NCI-H2196 (cell line): ENCODE measurements at regions not wholly inside any gene's neighbourhood (a gene's known extent, or its start where the extent isn't known, plus 50 kb on each side); places are given as distances from the start of the nearest gene placed in this dataset.

Experiments
- DNase-seq: peaks from one replicate; lab custom pipeline; 2025; ENCODE audit not compliant: unreplicated experiment; lab: John Stamatoyannopoulos, UW

DNA sequence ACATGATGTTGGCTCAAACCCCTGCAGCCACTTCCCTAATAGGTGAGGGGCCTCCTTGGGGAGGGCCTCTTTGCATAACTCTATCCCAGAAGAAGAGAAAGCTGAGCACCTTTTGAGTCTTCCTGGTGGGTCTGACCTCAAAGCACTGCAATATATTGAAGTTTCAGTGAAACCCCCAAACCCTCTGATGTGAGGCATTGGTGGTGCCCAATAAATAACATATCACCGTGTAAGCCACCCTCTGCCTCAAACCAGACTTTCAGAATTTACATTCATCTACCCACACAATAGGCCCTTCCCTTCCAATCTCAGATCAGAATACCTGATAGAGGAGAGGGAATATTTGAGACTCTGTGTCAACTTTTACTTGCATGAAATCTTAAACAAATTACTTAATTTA is 142.8 kb upstream of the STK17B start:
- no peak for DNase-seq

DNA sequence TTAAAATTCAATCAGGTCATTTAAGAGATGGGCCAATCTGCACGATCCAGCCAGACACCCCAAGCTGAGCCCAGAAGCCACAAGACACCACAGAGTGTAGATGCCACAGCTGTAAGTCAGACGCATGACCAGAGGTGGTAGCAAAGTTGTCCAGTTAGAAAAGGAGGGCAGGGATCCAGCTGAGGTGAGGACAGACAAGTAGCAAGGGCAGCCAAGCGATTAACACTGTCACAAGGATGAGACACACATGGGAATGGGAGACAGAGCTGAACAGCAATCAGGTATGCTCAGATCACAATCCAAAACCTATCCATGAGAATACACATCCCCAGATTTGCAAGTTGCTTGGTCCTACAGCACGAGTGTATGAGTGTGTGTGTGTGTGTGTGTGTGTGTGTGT is 143.4 kb upstream of the STK17B start:
- no peak for DNase-seq

DNA sequence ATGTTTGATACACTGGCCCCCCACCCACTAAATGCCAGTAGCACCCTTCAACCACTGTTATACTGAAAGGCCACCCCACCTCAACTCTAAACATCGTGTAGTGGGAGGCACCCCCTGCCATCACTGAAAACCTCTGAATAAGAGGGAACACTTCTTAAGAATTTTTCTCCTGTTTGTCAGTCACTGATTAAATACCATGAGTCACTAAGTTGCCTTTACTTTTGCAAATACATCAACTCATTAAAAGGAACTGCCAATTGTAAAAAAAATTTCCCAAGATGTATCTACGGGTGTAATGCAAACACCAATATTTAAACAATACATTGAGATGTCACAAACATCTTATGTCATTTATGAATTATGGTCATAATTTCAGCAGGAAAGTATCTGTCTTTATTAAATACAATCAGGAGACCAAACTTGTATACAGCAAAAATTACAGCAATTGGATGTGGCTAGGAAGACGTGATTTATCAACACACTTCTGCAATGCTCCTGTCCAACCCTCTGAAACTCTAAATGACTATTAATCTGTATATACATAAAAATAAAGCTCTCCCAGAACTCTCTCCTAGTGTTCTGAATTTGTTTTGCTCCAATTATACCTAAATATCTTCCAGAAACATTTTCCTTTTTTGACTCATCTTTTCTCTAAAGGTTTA is 144.1 kb upstream of the STK17B start:
- no peak for DNase-seq

DNA sequence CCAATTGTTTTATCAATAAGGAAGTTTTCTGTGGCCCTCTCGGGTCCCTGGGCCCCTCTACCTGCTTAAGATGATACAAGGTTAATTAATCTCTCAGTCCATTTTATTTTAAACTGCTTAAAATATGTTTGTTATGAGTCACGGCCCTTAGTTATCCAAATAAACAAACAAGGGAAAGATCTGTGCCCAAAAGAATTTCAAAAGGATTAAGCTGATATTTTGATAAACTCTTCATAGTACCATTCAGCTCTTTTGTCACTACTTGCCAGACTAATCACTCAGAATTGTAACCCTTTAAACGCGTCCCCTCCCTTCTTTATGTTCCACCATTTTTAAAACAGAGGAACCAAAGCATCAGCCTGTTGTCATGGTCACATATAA is 144.7 kb upstream of the STK17B start:
- no peak for DNase-seq

DNA sequence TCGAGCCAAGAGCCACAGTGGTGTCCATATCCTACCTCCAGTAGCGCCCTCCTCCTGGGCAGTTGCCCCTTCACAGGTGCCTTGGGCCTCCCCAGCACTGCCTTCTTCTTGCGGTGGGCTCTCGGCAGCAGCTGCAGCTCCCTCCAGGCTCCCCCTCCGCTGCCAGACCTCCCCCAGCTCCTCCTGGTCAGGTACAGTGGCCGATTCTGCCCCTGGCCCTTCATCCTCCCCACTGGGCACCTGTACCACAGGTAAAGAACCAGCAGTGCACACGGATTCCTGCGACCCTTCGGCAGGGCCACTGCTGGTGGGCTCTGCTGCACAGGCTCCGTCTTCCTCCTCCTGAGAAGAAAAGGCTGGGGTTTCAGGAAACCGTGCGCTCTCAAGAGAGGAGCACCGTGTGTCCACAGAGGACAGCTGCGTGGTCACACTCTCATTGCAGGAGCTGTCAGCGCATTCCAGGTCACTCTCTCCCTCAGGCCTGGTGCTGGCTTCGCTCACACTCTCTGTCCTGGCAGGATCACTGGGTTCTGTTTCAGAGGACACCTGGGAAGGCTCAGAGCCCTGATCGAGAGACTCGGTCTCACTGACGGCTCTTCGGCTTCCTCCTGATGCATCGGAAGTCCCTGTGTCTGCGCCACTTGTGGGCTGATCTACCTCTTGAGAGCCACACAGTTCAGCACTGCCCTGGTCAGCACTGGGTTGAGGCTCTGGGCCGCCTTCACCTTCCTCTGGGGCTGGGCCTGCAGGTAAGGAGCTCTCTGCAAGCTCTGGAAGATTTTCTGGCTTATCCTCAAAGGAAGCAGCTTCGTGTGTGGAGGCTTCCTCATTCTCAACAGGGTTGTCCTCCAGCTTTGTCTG is 147.4 kb upstream of the STK17B start:
- DNase-seq: no peak

DNA sequence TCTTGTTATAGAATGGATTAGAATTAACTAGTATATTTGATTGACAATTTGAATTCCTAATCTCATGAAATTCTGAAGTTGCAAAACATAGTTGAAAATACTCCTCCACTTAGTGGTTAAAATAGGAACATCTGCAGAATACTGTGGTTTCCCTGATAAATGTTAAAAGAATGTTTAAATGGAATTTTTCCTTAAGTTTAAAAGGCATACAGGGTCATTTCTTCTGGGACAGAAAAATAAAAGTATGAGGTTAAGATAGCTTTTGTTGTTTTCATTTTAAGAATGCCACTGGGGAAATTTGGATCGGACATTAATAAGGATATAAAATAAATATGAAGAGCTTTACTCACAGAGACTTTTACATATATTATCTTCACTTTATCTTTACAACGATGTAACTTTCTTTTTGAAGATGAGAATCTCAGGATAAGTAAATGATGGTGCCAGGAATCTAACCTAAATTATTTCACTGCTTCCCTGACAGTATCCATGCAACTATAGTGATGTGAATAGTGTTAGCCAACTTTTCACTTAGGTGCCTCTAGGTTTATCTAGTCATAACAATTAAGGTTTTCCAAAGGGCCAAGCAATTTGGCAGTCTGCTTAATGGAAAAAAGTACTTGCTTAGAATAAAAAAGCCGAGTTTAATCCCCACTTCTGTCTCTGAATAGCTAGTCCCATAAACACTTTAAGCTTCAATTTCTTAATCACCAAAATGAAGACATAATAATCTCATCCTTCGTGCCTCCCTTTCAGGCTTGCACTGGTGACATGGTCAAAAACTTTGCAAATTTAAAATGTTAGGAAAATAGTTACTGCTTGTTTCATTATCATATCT is 151.8 kb upstream of the STK17B start:
- DNase-seq: no peak

DNA sequence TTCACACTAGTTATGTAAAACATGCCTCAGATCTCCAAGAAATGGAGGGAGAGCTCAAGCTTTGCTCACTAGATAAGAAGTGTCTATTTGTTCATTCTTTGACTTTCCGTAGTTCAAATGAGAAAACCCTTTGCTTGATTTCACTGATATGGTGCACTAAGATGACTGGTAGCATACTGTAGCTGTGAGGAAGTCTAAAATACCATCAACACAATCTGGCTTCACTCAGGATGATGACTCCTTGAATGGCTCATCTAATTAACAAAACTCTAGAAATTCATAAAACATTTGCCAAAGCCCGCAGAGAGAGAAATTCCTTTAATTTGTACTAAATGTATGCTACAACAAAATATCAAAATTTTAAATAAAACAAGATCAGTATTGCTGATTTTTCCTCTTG is 152.8 kb upstream of the STK17B start:
- no peak for DNase-seq

DNA sequence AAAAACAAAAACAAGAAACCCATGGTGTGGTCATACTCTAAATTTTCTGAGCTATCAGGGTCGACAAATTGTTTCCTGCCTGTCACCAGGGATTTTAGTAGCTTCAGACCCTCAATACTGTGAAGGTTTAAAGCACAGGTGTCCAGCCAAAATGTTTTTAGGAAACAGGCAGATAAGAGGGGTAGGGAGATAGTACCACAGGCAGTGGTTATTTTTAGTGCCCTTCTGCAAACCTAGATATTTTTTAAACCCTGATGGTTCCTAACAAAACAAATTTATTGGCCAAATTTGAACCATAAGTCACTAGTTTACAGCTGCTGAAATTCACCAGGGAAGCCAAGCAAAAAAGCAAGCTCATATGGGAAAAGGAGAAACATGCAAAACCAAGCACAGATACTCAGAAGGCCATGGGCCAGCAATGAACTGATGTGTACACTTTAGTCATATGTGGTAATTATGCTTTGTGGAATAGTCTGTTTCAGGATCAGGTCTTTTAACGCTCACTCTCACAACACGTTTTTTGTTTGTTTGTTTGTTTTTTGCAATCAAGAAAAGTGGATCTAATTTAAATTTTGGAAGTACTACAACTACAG is 156.8 kb upstream of the STK17B start:
- no peak for DNase-seq

DNA sequence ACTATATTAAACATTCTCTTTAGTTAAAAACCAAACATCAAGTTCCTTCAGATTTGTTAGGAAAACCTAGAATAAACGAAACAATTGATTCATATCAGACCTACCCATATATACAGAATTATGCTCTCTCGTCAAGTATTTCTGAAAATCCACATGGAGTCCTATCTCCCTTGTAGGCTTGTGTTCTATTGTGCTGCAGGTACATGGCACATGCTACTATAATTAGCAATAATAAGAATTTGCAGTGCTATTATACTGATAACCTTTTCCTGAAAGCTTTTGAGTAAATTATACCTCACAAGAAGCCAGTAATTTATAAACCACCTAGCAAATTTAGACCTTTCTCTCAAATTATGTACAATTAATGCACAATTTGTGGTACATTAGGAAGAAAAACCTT is 158.6 kb upstream of the STK17B start:
- no peak for DNase-seq

DNA sequence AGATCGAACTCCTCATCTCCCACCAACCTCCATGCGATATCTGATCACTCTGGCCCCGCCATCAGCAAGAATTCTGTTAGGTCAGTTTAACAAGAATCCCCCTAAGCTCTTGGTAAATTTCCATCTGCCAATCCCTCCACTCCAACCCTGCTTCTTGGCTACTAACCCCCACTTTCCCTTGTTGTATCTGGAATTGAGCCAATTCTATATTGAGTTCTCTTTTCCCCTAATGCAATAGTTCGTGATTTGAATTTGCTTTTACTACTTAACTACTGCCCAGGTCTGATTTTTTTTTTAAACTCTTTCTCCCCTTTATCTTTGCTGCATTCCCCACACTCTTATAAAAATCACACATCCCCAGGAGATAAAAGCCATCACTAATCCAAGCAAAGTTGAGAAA is 159.3 kb upstream of the STK17B start:
- no peak for DNase-seq

DNA sequence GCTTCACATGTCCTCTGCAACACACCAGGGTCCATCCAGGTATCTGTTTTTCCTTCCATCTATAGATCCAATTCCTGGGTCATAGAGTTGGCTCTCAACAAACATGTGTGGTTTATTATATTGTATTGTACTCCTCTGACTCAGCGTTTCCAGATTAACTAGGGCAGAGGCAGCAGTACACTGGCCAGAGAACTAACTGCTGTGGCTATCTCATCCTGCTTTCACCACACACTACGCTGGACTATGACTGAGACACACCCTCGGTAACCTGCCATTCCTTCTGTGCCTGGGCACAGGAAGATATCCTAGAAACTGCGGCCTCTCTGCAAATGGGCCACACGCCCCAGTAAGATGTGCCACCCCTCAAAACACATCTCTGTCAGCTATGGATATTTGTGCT is 159.8 kb upstream of the STK17B start:
- no peak for DNase-seq

DNA sequence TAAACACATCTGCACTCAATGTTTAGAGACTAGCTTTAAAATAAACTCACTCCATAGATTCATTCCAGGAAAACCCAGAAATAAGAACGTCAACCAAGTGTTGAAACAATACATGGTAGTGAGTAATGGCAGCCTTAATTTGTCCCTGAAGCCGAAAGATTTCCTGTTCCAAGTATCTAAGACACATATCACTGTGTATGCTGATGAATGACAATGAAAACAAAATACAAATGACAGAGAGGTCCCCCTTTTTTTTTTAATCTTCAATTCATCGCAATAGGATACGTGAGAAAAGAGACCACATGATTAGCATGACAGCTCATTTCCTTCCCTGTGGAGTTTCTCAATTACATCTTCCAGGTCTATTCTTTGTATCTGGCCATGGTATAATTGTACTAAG is 160.5 kb upstream of the STK17B start:
- DNase-seq: no peak

DNA sequence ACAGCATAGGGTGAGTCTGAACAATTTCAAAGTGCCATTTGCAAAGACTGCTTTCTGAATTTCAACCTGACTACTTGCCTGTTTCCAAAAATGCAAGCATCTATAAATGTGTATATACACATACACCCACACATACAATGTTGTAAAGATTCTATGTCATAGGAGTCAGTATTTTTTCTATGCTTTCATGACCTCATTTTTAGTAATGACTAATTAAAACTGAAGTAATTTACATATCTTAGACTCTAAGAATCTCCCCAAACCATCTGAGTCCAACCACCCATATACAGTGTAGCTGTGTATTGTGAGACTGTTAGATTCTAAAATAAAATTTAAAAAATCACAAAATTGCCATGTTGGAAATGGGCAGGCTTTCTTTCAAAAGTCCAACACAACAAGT is 162.0 kb upstream of the STK17B start:
- DNase-seq: no peak

DNA sequence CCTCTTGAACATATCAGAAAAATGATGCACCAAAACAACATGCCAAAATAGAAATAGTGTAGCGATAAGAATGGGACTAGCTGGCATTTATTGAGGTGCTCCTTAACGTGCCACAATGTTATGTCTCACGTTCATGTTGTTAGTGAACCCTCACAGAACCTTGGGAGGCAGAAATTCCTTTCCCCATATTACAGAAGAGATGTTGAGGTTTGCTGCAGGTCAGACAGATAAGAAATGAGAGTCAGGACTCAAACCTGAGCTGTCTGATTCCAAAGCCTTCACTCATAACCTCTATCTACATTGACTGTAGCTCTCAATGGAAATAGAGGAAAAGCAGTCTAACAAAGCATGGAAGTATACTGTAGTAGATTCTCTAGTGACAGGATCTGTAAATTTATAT is 163.3 kb upstream of the STK17B start:
- DNase-seq: no peak

DNA sequence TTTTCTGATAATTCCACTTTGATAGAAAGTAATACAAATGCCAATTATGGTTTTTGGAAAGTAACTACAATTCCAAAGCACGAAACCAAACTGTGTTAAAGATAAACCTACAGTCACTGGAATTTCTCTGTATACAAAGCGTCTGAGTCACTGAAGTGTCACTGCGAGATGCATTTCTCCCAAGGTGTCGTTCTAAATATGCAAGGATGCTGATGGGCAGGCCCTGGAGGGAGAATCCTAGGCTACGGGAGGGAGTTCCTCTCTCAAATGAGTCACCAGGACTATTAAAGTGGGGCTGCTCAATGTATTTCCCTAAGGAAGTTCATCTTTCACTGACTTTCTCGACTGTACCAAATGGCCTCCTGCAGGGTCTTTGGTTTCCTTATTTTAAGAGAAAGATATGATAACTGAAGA is 163.8 kb upstream of the STK17B start:
- no peak for DNase-seq

DNA sequence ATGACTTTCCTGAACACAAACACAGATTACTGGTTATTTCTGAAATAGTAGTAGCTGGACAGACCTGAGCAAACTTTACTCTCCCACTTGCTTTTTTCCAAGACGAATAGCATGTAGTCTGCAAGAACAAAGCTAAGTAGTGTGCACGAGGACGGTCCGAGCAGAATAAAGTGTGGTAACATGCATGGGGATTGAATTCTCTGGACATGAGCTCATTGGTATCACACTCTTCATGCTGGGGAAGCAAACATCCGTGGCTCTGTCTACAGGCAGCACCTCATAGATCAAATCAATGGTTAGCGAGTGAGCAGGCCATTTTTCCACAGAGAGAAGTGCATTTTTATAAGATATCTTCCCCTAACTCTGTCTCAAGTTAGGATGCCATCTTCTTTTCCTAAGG is 164.8 kb upstream of the STK17B start:
- no peak for DNase-seq

DNA sequence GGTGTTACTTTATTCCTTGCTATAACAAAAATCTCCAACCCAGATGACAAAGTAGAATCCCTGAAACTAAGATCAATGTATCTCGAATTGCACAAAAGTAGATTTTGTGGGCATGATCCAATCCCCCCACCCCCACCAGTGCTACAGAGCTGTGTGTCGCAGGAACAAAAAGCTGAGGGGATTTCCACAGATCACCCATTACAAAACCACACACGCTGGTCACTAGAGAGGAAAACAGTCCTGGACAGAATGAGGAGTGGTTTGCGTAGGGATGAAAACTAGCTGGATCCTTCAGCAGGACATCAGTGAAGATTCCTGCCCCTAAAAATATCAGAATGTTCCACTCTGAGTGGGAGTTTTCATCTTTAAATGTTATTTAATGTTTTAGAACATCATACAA is 165.3 kb upstream of the STK17B start:
- no peak for DNase-seq

DNA sequence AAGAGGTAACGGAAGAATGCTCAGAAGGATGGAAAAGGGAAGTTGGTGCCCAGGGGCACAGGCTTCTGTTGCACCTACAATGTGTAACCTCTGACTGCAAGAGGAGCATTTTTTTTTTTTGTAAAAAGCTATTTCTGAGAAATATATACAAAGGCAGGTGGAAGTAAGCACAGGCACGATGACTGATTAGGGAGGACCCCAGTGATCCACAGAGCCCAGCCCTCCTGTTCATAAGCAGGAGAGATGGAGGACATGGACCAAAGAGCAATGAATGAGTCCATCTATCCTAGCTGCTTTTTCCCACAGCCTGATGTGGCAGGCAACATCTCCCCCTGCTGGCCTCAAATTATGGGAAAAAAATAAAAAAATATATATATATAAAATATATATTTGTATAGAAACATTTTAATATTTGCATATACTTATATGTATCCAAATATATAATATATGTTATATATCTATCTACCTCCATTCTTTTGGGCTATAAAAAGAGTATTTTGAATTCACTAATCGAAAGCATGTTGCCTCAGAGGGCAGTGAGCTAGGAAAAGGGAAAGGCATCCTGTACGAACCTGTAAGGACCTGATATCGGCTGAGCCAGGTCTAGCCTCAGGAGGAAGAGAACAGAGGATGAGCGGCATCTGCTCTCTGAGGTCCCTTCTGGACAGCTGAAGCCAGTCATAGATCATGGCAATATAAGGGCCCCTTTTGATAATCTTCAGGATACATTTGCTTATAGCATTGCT is 166.0 kb upstream of the STK17B start:
- no peak for DNase-seq

DNA sequence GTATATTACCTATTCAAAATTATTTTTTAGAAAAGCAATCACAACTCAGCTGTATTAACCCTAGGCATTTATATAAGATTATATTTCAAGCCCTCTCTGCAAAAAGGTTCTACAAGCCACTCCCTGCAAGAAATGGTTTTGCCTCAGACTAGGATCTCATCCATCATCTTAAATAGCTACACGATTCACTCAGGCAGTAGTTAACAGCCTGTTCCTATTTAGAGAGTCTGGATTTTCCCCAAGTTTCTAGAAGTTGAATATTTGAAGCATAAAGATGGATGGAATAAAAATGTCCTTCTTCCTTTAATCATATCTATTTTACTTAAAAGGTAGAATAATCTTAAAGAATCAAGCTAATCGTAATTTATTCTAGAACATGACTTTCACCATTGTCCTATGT is 167.1 kb upstream of the STK17B start:
- DNase-seq: no peak

DNA sequence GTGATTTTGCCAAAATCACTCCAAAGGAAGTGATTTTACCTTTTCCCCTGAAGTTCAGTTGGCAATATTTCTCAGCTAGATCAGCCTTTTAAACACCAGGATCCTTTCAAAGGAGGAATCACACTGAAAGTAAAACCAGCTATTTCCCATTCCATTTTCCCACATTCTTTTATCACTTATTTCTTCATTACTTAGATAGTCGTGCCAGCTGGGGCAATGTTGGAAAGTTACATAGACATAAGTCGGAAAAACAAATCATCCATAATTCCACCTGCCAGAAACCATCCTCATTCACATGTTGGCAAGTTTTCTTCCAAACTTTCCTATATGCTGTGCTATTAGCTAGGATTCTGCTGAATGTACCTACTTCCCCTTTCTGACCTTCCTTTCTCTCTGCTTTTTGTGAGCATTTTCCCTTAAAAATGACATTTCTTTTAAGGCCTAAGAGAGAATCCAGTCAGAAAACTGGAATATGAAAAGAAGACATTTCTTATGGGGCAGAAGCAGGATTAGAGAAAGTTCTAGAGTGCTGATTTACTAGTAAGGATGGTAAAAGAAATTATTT is 170.0 kb upstream of the STK17B start:
- no peak for DNase-seq

DNA sequence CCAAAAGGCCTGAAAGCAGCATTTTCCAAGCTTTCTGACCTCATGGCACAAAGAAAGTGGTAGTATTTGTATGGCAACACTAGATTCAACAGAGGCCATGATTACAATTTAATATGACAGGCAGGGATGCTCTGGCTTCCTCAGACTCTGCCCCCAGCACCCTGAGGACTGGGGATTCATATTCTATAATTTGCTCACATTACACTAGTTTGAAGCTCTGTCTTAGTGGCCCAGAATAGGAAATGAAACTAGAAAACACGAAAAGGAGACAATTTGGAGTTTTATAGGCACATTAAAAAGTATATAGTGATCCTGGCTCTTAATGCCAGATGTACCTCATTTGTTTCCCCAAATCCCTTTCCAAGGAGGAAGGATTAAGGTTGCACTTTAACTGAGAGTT is 173.0 kb upstream of the STK17B start:
- no peak for DNase-seq
